AG08395 (cell line): ENCODE measurements at regions not wholly inside any gene's neighbourhood (a gene's known extent, or its start where the extent isn't known, plus 50 kb on each side); places are given as distances from the start of the nearest gene placed in this dataset.

Experiments
- DNase-seq: peaks from one replicate; pipeline ENCODE4 v3.0.0; 2012; ENCODE audit warnings: mixed read lengths, low spot score

- peak; percentile 90 for DNase-seq
Measured at GRCh38 chr4:1511441-1512041, 105.3 kb upstream of the NKX1-1 start.

- no peak for DNase-seq
Measured at GRCh38 chr4:1510931-1511330, 104.7 kb upstream of the NKX1-1 start.

GRCh38 chr4:1509366-1509765, 103.1 kb upstream of the NKX1-1 start:
- no peak for DNase-seq

- no peak for DNase-seq
Measured at GRCh38 chr4:1508161-1509160, 102.2 kb upstream of the NKX1-1 start.

GRCh38 chr4:1506956-1507721, 100.9 kb upstream of the NKX1-1 start:
- no peak for DNase-seq

- DNase-seq = no peak
Measured at GRCh38 chr4:1505511-1506460, 99.5 kb upstream of the NKX1-1 start.

GRCh38 chr4:1504595-1505500, 98.6 kb upstream of the NKX1-1 start:
- no peak for DNase-seq

- DNase-seq = no peak
Measured at GRCh38 chr4:1503583-1504471, 97.6 kb upstream of the NKX1-1 start.

GRCh38 chr4:1502976-1503375, 96.7 kb upstream of the NKX1-1 start:
- no peak for DNase-seq

GRCh38 chr4:1502501-1502886, 96.3 kb upstream of the NKX1-1 start:
- no peak for DNase-seq

GRCh38 chr4:1501754-1502500, 95.7 kb upstream of the NKX1-1 start:
- DNase-seq = no peak

GRCh38 chr4:1500966-1501753, 94.9 kb upstream of the NKX1-1 start:
- no peak for DNase-seq

GRCh38 chr4:1500231-1500965, 94.2 kb upstream of the NKX1-1 start:
- DNase-seq = no peak

- no peak for DNase-seq
Measured at GRCh38 chr4:1499465-1499864, 93.2 kb upstream of the NKX1-1 start.

GRCh38 chr4:1497189-1497801, 91.1 kb upstream of the NKX1-1 start:
- no peak for DNase-seq

- DNase-seq = no peak
Measured at GRCh38 chr4:1496116-1496642, 89.9 kb upstream of the NKX1-1 start.
